GM21576 (cell line): ENCODE measurements at regions not wholly inside any gene's neighbourhood (a gene's known extent, or its start where the extent isn't known, plus 50 kb on each side); places are given as distances from the start of the nearest gene placed in this dataset.
"Not testable (repeated sequence)": the region's sequence is repeated elsewhere in the genome, so short reads cannot be mapped to it uniquely, and the experiment has no call there.

Experiments used
- ATAC-seq: cut with Tn5 transposase; IDR thresholded peaks from one replicate; pipeline ENCODE4 v1.9.1; 2021; ENCODE audit warnings: mild to moderate bottlenecking, moderate library complexity; ENCODE audit not compliant: unreplicated experiment

- not testable (repeated sequence) for ATAC-seq
These were observed 101.0 kb downstream of the SMC2 start for GRCh38 chr9:104195142-104195541.

- no peak for ATAC-seq
These were observed 106.4 kb downstream of the SMC2 start for GRCh38 chr9:104200456-104200994.

GRCh38 chr9:104206766-104207165 lies 112.7 kb downstream of the SMC2 start:
- no peak for ATAC-seq

- no peak for ATAC-seq
These were observed 115.3 kb downstream of the SMC2 start for GRCh38 chr9:104209387-104209786.

GRCh38 chr9:104227108-104227507 lies 133.0 kb downstream of the SMC2 start:
- ATAC-seq: no peak

GRCh38 chr9:104232781-104233341 lies 138.8 kb downstream of the SMC2 start:
- no peak for ATAC-seq

GRCh38 chr9:104233366-104233765 lies 139.3 kb downstream of the SMC2 start:
- no peak for ATAC-seq

- not testable (repeated sequence) for ATAC-seq
These were observed 140.7 kb downstream of the SMC2 start for GRCh38 chr9:104234632-104235337.

- ATAC-seq: not testable (repeated sequence)
These were observed 141.4 kb downstream of the SMC2 start for GRCh38 chr9:104235347-104236120.

- no peak for ATAC-seq
These were observed 144.6 kb downstream of the SMC2 start for GRCh38 chr9:104238668-104239067.

GRCh38 chr9:104240890-104241289 lies 146.8 kb downstream of the SMC2 start:
- ATAC-seq: no peak

GRCh38 chr9:104245925-104246324 lies 151.8 kb downstream of the SMC2 start:
- no peak for ATAC-seq

GRCh38 chr9:104247899-104248460 lies 153.9 kb downstream of the SMC2 start:
- ATAC-seq: no peak

GRCh38 chr9:104256031-104256695 lies 162.1 kb downstream of the SMC2 start:
- no peak for ATAC-seq

- no peak for ATAC-seq
These were observed 162.6 kb downstream of the SMC2 start for GRCh38 chr9:104256696-104257062.

GRCh38 chr9:104258296-104259011 lies 164.3 kb downstream of the SMC2 start:
- ATAC-seq: no peak

GRCh38 chr9:104260004-104260403 lies 165.9 kb downstream of the SMC2 start:
- no peak for ATAC-seq

GRCh38 chr9:104263942-104264341 lies 169.8 kb downstream of the SMC2 start:
- no peak for ATAC-seq

- ATAC-seq: no peak
These were observed 170.3 kb downstream of the SMC2 start for GRCh38 chr9:104264431-104264830.

GRCh38 chr9:104269374-104269773 lies 175.3 kb downstream of the SMC2 start:
- ATAC-seq: no peak
